Small intestine (tissue), 7 donors: ENCODE measurements at regions not wholly inside any gene's neighbourhood (a gene's known extent, or its start where the extent isn't known, plus 50 kb on each side); places are given as distances from the start of the nearest gene placed in this dataset.
"Not testable (repeated sequence)": the region's sequence is repeated elsewhere in the genome, so short reads cannot be mapped to it uniquely, and the experiment has no call there.

ENCODE experiments used
- DNase-seq, 2 donors: peaks; one replicate each; pipeline versions ENCODE4 v3.0.0 to v3.0.0-alpha.2; 2013
- FAIRE-seq: peaks from 2 replicates; lab custom pipeline; 2012; peaks lifted over from hg19 to GRCh38; lab: Jason Lieb, UNC
- H3K27ac ChIP-seq, 3 donors: one replicate each; pipeline ENCODE4 v1.5.1; 2013; ENCODE audit warnings: low read length in 2 of 3, mild to moderate bottlenecking in 2 of 3, control low read depth in 1 of 3, inconsistent platforms in 1 of 3, low read depth in 1 of 3, moderate library complexity in 1 of 3
- H3K27me3 ChIP-seq, 3 donors: one replicate each; pipeline ENCODE4 v1.6.1; 2013; ENCODE audit warnings: low read length in 3 of 3, inconsistent platforms in 1 of 3; ENCODE audit not compliant: control insufficient read depth in 3 of 3, insufficient read depth in 3 of 3
- H3K36me3 ChIP-seq, 3 donors: one replicate each; pipeline ENCODE4 v1.6.1; 2013; ENCODE audit warnings: low read length in 3 of 3, inconsistent platforms in 1 of 3, low read depth in 1 of 3, mild to moderate bottlenecking in 1 of 3, moderate library complexity in 1 of 3; ENCODE audit not compliant: control insufficient read depth in 3 of 3, insufficient read depth in 2 of 3
- H3K4me1 ChIP-seq, 3 donors: one replicate each; pipeline ENCODE4 v1.6.1; 2013; ENCODE audit warnings: low read length in 2 of 3, inconsistent platforms in 1 of 3, low read depth in 1 of 3, mild to moderate bottlenecking in 1 of 3, moderate library complexity in 1 of 3; ENCODE audit not compliant: control insufficient read depth in 3 of 3, insufficient read depth in 2 of 3
- H3K4me3 ChIP-seq, 3 donors: one replicate each; pipeline ENCODE4 v1.5.1; 2013; ENCODE audit warnings: low read length in 3 of 3, control low read depth in 1 of 3, inconsistent platforms in 1 of 3, low read depth in 1 of 3, mild to moderate bottlenecking in 1 of 3, moderate library complexity in 1 of 3
- H3K9me3 ChIP-seq, 2 donors: one replicate each; pipeline ENCODE4 v1.6.1; 2013; ENCODE audit warnings: low read depth in 1 of 2, low read length in 1 of 2; ENCODE audit not compliant: control insufficient read depth in 2 of 2, insufficient read depth in 1 of 2
- WGBS, 3 donors: extraction: QIAGEN DNeasy Blood & Tissue Kit; methylation state at CpG; one replicate each; pipeline ENCODE4 v1.1.7; 2013; 5-methylcytosine and 5-hydroxymethylcytosine counted together
- donor health status: healthy with polysubstance abuse.
- donor health status: control.
- donor health status: control.
- donor health status: Bipolar disorder and iron deficiency.
- donor health status: healthy.

DNA sequence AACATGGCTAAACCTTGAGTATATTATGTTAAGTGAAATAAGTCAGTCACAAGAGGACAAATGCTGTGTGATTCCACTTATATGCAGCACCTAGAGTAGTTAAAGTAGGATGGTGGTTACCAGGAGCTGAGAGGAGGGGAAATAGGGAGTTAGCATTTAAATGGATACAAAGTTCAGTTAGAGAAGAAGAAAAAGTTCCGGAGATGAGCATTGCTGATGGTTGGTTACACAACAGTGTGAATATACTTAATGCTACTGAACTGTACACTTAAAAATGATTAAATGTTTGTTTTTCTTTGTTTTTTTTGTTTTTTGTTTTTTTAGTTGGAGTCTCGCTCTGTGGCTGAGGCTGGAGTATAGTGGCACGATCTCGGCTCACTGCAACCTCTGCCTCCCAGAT, 67.7 kb upstream of the OSTN start:
- Histone ChIP-seq H3K27me3 (no peaks in the 10 kb centered on the region), H3K27ac (no peak overlapping the region), H3K9me3 (no peaks in the 10 kb centered on the region), H3K36me3 (no peaks in the 10 kb centered on the region), H3K4me1 (no peaks in the 10 kb centered on the region), H3K4me3 (no peak overlapping the region)
- 84 to 94% (median 86%) methylated on average over 4 of the region's 4 CpGs for WGBS, 3 donors
- no peak for DNase-seq
- no peak for FAIRE-seq

- H3K9me3 ChIP-seq, FAIRE-seq, H3K4me3 ChIP-seq, H3K27ac ChIP-seq, H3K4me1 ChIP-seq, H3K27me3 ChIP-seq, DNase-seq, H3K36me3 ChIP-seq: not testable (repeated sequence)
- 94 to 95% (median 94%) methylated on average over 22 to 26 of the region's 30 CpGs for WGBS, 3 donors
These were observed 74.2 kb upstream of the OSTN start for GRCh38 chr3:191124891-191125290.

DNA sequence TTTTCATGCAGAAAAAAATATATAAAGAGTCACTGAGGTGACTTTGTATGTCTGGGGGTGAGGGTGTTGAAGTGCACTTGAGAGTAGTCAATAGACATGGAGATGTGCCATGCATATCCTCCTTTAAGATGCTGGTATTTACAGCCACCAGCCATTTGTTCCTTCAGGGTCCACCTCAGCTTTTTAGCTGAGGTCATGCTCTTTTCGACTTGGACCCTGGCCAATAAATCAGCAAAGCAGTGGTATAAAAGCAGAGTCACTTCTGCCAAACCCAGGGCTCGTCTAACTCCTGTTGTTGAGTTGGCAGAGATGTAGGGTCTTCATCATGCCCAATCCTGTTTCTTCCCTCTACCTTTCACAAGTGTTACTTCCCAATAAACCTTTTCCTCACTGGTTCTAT, 75.1 kb upstream of the OSTN start:
- H3K27me3 ChIP-seq, result no peaks in the 10 kb centered on the region
- H3K9me3 ChIP-seq, result peaks cover 0 to 6% of the 10 kb centered on the region in 2 donors
- no peak overlapping the region for H3K27ac ChIP-seq
- FAIRE-seq (no peak), DNase-seq (no peak)
- no peaks in the 10 kb centered on the region for H3K36me3 ChIP-seq
- WGBS, 3 donors, result 18 to 43% (median 33%) methylated on average over 2 of the region's 2 CpGs
- no peaks in the 10 kb centered on the region for H3K4me1 ChIP-seq
- no peak overlapping the region for H3K4me3 ChIP-seq

GRCh38 chr3:191123231-191123630, 75.8 kb upstream of the OSTN start:
- H3K36me3 ChIP-seq, result no peaks in the 10 kb centered on the region
- DNase-seq, result no peak
- H3K4me3 ChIP-seq, result no peak overlapping the region
- no peak overlapping the region for H3K27ac ChIP-seq
- FAIRE-seq, result no peak
- H3K9me3 ChIP-seq, result peaks cover 0 to 6% of the 10 kb centered on the region in 2 donors
- no peaks in the 10 kb centered on the region for H3K27me3 ChIP-seq
- H3K4me1 ChIP-seq, result no peaks in the 10 kb centered on the region

DNA sequence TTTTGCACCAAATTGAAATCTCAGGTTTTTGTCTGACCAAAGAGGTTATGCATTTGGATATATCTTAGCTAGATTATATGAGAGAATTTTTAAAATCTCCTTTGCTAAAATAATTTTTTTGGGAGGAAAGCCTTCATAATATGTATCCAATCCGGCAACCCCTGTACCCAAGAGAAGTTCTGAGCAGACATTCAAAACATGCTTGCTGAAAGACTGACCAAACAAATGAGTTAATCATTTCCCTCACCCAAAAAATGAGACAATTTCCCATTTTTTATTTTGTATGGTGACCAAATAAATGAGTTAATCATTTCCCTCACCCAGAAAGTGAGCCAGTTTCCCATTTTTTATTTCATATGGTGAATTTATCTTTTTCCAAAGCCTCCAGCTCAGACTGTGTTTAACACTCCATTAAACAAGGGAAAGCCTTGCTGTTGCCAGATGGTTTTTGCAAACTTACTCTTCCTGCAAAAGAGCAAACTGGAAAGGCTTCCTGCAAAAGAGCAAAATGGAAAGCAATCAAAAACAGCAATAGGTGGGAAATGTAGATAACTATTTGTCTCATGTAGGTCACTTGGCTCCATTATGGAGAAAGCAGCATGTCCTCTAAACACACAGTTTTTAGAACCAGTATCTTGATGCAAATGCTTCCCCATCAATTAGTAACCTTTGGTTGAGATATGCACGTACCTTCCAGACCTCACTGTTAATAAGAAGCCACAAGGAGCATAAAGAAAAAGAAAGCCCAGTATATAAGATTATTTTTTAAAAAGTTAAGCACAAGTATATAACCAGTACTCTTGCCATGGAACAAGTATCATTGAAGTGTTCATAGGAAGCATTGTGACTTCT, 78.4 kb upstream of the OSTN start:
- Histone ChIP-seq H3K4me3 (no peak overlapping the region), H3K4me1 (no peaks in the 10 kb centered on the region), H3K36me3 (no peaks in the 10 kb centered on the region), H3K27me3 (no peaks in the 10 kb centered on the region), H3K27ac (no peak overlapping the region), H3K9me3 (peaks cover 0 to 6% of the 10 kb centered on the region in 2 donors)
- no peak for FAIRE-seq
- no peak for DNase-seq
- 34 to 52% (median 51%) methylated on average over 2 of the region's 2 CpGs for WGBS, 3 donors

- Histone ChIP-seq H3K27ac (no peak overlapping the region), H3K4me3 (no peak overlapping the region), H3K4me1 (no peaks in the 10 kb centered on the region), H3K27me3 (no peaks in the 10 kb centered on the region), H3K36me3 (no peaks in the 10 kb centered on the region), H3K9me3 (peaks cover 0 to 2% of the 10 kb centered on the region in 2 donors)
- DNase-seq, result no peak
- WGBS, 3 donors, result 88 to 89% (median 89%) methylated on average over 3 of the region's 3 CpGs
- no peak for FAIRE-seq
These were observed 79.4 kb upstream of the OSTN start for GRCh38 chr3:191119415-191120295.

GRCh38 chr3:191111722-191112121, 87.3 kb upstream of the OSTN start:
- WGBS, 3 donors, result 66 to 95% (median 81%) methylated on average over 3 of the region's 3 CpGs
- H3K36me3 ChIP-seq, result no peaks in the 10 kb centered on the region
- DNase-seq, result no peak
- no peaks in the 10 kb centered on the region for H3K4me1 ChIP-seq
- H3K9me3 ChIP-seq, result no peaks in the 10 kb centered on the region
- H3K27me3 ChIP-seq, result no peaks in the 10 kb centered on the region
- no peak overlapping the region for H3K27ac ChIP-seq
- FAIRE-seq, result no peak
- H3K4me3 ChIP-seq, result no peak overlapping the region

DNA sequence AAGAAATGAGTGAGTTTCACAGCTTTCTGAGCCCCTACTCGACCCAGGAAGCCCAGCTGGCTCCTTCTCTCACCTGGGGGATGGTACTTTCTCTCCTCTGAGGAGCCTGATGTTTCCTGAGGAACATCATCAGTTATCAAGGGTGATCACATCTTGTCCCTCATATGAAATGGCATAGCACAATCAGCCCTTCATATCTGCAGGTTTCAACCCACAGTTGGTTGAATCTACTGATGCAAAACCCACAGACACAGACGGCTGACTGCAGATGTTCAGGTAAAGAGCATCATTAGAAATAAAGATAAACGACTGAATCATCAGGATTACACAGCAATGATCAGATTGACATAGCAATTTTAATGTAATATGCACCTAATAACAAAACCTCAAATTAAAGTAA, 93.6 kb upstream of the OSTN start:
- FAIRE-seq (no peak), DNase-seq (no peak)
- Histone ChIP-seq H3K4me1 (no peaks in the 10 kb centered on the region), H3K9me3 (no peaks in the 10 kb centered on the region), H3K27me3 (no peaks in the 10 kb centered on the region), H3K27ac (no peak overlapping the region), H3K36me3 (no peaks in the 10 kb centered on the region), H3K4me3 (no peak overlapping the region)
- WGBS, 3 donors, result 41 to 54% (median 43%) methylated on average over 3 of the region's 3 CpGs
